HG02938 (cell line): ENCODE measurements at regions not wholly inside any gene's neighbourhood (a gene's known extent, or its start where the extent isn't known, plus 50 kb on each side); places are given as distances from the start of the nearest gene placed in this dataset.
"Not testable (repeated sequence)": the region's sequence is repeated elsewhere in the genome, so short reads cannot be mapped to it uniquely, and the experiment has no call there.

Experiments used
- ATAC-seq: cut with Tn5 transposase; IDR thresholded peaks from one replicate; pipeline ENCODE4 v1.9.1; 2021; ENCODE audit warnings: mild to moderate bottlenecking, moderate library complexity; ENCODE audit not compliant: unreplicated experiment

- no peak for ATAC-seq
These were observed 83.9 kb upstream of the MEF2A start for GRCh38 chr15:99481951-99482230.

DNA sequence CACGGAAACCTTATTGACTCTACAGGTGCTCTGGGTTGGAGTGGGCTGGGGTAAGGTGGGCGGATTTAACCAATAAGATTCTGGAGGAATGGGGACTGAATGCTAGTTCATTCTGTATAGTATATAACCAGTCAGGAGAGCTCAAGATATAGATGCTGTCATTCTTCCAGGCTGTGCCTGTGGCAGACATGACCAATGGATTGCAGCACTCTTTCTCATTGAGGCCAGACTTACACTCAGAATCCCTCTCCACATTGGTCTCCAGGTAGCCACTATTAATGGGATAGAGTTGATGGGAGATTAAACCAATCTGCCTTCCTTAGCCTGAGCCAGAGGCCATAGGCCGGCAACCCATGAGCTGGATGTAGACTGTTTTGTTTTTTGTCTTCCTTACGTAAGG lies 82.8 kb upstream of the MEF2A start:
- no peak for ATAC-seq

- ATAC-seq: no peak
These were observed 80.4 kb upstream of the MEF2A start for GRCh38 chr15:99485153-99485961.

GRCh38 chr15:99485992-99486370 lies 79.8 kb upstream of the MEF2A start:
- ATAC-seq: no peak

DNA sequence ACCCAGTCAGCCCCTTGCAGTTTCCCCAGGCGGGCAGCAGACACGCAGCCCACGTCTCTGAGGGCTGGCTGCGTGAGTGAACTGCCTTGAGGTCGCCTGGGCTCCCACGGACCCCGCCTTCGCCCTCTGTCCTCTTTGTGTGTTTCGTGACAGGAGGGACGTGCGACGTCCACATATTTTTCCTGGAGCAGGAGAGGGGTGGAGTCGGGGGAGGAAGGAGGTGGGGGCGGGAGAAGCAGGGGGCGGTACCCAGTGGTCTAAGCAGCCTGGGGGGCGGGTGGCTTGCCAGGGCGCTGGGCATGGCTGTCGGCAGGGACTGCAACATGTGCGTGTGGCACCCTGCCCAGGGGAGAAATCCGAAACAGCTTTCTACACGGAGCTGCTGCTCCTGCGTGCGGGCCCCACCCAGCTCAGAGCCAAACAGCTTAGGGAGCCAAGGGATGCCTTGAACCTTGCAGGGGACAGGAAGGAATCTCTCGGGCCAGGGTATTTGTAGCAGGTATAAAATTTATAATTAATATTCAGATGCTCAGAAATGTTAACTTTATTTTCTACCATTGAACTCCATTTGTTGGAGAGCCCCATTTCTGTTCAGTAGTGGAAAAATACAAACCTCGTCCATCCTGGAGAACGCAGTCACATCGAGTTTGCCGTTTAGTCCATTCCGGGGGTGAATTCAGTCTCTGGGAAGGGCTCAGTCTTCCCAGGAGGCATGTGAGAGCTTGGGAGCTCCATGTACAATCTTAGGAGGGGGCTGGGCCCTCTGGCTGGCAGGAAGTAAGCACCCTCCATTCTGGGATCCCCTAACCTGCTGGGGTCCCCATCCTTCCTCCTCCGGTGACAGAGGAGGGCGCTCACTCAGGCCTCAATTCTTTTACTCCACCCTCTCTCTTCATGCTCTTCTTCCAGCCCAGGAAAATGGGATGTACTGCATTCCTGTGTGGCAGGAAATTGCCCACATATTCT lies 79.1 kb upstream of the MEF2A start:
- no peak for ATAC-seq

DNA sequence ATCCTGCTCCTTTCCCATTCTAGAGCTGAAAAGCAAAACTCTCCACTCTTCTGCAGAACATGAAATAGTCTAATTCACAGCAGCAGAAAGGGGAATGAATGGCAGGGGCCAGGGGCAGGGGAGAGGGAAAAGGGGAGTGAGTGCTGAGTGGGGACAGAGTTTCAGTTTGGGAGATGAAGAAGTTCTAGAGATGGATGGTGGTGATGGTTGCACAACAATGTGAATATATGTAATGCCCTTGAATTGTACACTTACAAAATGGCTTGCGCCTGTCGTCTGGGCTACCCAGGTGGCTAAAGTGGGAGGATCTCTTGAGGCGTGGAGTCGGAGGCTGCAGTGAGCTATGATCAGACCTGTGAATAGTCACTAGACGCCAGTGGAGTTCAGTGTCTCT lies 78.5 kb upstream of the MEF2A start:
- ATAC-seq: no peak

DNA sequence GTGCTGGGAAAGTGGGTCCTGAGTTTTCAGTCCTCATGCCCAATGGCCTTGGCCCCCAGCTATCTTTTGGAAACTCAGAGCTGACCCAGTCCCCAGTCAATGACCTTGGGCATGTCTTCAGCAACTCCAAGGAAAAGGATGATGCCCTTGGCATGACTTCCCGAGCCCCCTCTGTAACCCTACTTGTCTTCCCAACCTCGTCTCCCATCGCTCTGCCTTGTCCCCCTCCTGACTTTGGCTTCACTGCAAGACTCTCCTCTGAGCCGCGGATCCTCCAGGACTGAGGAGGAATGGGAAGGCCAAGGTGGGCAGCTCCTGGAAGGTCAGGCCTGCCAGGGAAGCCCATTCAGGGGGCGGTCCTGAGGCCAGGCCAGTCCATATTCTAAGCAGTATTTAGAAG lies 73.5 kb upstream of the MEF2A start:
- no peak for ATAC-seq

DNA sequence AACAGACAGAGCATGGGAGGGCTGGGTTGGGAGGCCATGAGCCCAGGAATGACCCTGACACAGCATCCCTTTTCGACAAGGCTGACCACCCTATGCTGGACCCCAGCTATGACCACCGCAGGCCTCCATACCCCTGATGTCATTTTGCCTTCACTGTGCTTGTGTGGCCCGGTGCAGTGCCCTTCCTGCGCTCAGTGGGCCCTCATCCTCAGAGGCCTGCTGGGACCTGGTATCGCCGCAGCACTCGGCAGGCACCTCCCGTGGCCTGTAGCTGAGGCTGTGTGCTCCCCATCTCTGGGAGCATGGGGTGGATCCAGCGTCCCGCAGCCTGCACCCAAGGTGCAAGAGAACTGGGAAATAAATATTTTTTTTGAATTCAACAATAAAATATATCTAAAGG lies 73.1 kb upstream of the MEF2A start:
- ATAC-seq: no peak

- no peak for ATAC-seq
These were observed 72.3 kb upstream of the MEF2A start for GRCh38 chr15:99493461-99493860.

DNA sequence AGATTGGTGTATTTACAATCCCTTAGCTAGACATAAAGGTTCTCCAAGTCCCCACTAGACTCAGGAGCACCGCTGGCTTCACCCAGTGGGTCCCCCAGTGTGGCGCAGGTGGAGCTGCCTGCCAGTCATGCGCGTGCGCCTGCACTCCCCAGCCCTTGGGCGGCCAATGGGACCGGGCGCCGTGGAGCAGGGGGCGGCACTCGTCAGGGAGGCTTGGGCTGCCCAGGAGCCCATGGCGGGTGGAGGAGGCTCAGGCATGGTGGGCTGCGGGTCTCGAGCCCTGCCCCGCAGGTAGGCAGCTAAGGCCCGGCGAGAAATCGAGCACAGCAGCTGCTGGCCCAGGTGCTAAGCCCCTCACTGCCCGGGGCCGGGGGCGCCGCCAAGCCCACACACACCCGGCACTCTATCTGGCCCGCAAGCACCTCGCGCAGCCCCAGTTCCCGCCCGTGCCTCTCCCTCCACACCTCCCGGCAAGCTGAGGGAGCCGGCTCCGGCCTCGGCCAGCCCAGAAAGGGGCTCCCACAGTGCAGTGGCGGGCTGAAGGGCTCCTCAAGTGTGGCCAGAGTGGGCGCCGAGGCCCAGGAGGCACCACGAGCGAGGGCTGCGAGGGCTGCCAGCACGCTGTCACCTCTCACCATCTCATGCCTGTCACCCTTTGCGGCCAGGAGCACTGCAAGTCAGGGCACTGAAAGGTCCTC lies 71.1 kb upstream of the MEF2A start:
- ATAC-seq: not testable (repeated sequence)

- ATAC-seq: peak; percentile 51
These were observed 70.1 kb upstream of the MEF2A start for GRCh38 chr15:99495430-99496301.

GRCh38 chr15:99496302-99496629 lies 69.5 kb upstream of the MEF2A start:
- no peak for ATAC-seq

DNA sequence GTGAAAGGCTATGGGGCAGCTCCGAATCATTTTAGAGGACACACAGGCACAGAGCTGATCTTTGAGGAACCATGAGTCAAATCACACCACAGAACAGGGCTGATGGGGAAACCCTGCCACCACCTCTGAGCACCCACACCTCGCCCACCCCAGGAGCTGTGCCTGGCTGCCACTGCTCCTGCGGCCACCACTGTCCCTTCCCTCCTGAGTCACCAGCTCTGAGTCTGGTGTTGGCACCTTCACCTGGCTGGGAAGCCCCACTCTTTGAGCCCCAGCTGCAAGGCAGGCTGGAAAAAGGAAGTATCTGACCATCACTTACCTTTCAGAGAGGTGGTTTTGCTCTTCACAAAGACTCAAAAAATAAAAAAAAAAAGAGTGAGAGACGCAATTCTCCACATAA lies 63.6 kb upstream of the MEF2A start:
- peak; percentile 56 for ATAC-seq

DNA sequence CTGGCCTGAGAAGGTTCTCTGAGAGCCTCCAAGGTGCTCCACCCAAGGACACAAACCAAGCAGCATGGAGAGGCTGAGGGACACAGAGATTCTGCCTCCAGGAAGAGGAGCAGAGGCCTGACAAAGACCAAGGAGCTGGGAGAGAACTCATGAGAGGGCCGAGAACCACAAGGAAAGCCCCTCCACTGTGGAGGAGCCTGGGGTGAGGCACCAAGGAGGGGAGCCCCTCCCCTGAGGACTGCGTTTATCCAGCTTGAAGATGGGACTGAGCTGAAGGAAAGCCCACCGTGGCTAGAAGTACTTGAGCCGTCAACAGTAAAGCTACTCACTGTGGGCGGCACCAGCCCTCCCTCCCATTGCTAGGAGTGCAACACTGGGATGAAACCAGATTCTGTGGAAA lies 63.1 kb upstream of the MEF2A start:
- no peak for ATAC-seq

DNA sequence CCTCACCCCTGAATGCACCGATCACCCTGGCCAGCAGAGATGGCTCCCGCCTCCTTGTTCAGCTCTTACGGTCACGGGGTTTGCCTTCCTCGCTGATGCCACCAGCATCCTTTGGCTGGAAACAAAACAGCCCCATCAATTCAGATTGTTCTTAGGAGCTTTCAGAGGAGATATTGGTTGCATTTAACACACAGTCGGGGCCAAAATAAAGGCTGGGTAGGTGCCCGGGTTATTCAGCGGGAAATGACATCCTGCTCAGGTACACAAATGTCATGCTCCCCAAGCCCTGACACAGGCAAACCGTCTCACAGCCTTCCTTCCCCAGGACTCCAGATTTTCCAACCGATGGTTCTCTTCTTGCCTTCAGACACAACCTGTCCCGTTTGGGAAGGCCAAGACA lies 62.4 kb upstream of the MEF2A start:
- no peak for ATAC-seq

DNA sequence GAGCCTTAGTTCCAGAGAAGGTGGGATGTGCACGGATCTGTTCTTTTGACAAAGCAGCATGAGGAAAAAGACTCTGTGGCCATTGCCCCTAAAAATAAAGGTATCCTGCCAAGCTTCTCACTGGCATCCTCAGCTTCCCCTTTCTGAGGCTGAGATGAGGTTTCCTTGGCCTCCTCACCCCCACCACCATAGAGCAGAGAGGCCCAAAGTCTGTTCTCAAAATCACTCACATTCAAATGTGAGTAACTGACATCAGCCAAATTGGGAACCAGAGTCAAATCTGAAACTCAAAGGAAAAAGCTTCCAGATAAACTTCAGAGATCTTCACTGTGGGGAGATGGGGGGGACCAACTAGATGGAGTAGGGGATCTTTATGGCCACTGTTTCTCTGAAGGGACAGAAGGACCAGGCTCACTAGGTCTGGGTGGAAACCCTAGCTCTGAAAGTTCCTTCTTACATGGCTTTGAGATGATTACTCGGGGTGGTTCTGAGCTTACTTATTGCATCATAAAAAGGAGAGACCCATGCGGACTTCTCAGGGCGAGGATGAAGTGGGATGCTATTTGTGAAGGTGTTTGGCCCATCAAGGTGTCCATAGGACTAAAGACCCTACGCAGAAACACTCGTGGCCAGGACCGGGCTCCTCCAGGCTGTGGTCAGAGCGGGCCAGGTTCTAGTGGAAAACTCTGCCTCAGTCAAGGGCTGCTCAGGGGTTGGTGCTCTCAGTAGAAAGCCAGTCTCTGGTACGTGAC lies 61.5 kb upstream of the MEF2A start:
- ATAC-seq: peak; percentile 8

DNA sequence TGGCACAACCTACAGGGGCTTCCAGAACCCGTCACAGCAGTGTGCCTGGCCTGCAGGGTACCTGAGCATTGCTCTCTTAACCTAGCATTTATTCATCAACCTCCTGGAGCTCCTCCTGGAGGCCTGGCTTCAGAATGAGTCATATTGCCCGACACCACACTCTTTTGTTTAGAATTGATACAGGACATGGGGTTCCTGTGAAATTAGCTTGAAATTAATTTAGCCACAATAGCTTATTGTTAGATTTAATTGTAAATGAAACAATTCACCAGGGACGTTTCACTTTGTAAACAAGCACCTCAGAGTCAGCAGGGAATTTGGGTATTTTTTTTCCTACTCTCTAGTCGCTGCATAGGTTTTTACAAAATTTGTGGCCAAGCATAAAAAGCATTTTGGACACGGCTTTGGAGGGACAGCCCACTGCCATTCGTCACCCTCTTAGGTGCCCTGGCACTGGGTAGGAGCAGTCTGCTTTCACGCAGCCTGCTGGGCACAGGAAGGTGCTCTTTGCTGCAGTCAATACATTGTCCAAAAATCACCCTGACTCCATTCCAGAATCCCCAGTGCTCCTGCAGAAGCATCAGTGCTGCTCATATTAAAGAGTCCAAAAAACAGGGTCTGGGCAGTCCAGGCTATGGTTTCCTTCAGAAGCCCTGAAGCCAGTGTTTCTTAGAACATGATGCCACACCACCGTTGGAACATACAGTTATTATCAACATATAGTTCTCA lies 60.8 kb upstream of the MEF2A start:
- ATAC-seq: peak; percentile 37

DNA sequence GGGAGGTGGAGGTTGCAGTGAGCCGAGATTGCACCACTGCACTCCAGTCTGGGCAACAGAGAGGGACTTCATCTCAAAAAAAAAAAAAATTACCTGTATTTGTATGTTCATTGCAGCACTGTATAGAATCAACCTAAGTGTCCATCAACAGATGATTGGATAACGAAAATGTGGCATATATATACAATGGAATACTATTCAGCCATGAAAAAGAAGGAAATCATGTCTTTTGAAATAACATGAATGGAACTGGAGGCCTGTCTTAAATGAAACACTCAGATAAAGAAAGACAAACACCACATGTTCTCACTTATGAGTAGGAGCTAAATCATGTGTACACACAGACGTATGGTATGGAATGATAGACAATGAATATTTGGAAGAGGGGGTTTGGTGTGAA lies 59.4 kb upstream of the MEF2A start:
- no peak for ATAC-seq

DNA sequence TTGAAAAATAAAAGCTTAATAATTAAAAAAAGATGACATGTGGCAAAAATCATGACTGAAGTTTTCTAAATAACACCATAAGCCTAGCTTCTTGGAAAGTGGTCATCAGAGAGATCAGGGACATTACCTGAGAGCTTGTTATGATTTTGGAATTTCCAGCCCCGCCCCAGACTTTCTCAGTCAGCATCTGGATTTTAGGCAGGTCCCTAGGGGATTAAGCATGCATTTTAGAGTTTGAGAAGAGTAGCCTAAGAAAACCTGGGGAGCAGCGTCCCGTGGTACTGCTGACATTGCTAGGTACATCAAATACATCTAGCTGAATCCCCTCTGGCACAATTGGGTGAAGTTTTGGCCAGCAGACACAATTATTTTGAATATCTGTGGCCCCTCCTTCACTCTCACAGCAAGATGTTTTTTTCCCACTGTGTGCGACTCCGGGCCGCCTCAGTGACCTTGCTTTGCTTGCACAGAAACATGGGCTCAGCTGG lies 58.7 kb upstream of the MEF2A start:
- no peak for ATAC-seq
